GM18858 (cell line): ENCODE measurements at regions not wholly inside any gene's neighbourhood (a gene's known extent, or its start where the extent isn't known, plus 50 kb on each side); places are given as distances from the start of the nearest gene placed in this dataset.
"Not testable (repeated sequence)": the region's sequence is repeated elsewhere in the genome, so short reads cannot be mapped to it uniquely, and the experiment has no call there.

Experiments used
- ATAC-seq: cut with Tn5 transposase; IDR thresholded peaks from one replicate; pipeline ENCODE4 v1.9.1; 2021; ENCODE audit not compliant: unreplicated experiment

DNA sequence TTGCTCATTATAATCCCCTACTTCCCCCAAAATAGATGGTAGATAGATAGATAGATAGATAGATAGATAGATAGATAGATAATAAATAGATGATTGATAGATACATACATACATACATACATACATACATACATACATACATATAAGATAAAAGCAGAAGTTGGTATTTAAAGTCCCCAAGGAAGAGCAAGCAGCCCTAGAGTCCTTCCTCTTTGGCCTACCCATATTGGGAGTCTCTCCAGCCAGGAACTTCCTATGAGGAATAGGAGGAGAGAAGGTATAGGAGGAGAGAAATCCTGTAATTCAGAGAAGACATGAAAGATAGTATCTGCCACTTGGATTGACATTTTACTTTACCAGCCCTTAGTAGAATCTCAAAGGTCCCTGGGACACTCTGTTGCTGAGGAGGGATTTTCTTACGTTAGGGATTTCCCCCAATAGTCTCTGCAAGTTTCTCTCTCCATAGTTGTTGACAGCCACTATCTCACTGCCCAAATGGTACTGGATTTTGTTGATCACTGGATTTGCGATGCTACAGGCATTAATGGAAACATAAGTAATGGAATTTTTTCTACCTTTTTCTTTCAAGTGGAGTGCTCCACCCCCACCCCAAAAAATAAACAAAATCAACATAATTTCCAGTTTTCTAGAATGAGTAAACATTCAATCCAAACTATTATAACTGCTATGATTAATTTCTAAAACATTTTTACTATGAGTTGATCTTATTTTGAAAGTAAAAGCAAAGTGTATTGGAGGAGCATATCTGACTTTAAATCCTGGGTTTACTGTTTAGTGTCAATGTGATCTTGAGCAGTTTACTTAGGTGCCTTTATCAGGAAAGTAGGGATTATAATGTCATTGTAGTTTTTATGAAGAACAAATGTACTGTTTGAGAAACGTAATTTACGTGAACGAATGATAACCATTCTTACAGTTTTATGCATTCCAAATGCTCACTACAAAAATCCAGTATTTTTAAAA lies 93.2 kb upstream of the TNFSF4 start:
- ATAC-seq: no peak

GRCh38 chr1:173301507-173301906 lies 94.4 kb upstream of the TNFSF4 start:
- ATAC-seq: no peak

- ATAC-seq: no peak
Observed at GRCh38 chr1:173302366-173302765, 95.2 kb upstream of the TNFSF4 start.

DNA sequence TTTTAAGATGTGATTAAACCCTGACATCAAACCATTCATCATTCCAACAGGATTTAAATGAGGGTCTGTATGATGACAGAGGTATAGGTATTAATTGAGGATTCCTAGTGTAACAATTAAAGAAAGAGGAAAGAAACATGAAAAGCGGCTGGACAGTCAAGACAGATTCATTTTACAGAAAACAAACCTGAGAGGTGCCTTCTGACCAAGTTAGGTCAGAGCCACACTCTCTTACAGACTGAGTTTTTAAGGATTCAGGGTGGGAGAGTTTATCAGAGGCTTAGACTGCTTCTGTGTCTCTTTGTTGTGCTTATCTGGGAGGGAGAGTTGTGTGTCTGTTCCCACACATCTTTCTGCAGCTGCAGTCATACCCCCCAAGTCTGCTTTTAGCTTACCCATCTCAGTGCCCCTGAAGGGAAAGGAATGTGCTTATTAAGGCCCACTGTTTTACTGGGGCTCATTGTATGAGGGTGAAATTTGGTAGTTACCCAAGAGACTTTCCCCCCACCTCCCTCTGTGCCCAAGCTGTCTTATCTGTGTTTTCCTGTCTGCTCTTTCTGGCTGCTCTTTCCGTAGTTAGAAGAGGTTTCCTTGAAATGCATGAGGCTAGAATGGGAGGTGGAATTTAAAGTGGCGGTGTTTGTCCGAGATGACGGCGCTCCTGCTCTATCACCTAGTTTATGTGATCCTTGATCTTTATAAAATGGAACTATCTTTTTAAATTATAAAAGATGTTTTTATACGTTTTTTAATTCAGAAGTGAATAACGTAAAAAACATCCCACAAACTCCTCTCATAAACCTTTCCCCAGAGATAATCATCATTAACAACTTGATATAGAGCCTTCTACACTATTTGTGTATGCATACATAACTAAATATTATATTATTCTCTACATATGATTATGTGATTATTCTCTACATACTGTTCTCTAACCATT lies 96.0 kb upstream of the TNFSF4 start:
- ATAC-seq: no peak

- ATAC-seq: no peak
Observed at GRCh38 chr1:173303984-173304383, 96.9 kb upstream of the TNFSF4 start.

DNA sequence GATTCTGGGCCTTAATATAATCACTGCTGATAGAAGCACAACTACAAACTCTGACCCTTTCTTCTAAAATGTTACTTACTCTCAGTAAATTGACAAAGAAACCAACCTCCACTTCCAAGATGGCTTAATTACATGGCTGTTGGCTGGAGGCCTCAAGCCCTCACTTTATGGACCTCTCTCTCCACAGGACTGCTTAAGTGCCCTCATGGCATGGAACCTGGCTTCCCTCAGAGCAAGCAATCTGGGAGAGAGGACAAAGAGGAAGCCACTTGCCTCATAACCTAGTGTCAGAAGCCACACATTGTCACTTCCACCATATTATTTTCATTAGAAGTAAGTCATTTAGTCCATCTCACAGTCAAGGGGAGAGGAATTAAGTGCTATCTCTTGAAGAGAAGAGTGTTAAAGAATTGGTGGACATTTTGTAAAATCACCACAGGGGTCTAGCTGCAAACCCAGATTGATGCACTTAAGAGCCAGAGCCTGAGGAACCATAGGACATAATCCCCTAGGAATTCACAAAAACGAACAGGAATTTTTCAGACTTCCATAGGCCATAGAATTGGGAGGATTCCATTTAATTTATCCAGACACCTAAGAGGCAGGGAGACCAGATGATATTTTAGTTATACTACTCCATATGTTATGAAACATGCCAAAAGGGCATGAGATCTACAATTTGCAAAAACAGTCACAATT lies 97.5 kb upstream of the TNFSF4 start:
- no peak for ATAC-seq

GRCh38 chr1:173307845-173308244 lies 100.7 kb upstream of the TNFSF4 start:
- ATAC-seq: no peak

DNA sequence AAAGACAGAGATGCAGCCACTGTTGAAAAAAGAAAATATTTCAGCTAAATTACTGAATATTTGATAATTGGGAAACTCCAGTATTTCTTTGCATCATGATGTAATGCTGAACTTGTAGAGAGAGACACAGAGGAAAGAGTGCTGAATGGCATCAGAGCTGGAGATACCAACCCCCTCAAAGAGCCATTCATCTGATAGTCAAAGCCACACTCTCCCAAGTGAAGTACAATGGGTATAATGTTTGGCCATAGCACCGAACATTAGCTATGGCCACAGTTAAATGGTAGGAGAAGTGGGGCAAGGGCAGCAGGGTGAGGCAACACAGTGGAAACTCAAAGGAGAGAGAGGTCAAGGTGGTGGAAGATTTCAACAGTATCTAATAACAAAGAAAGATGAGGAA lies 107.5 kb upstream of the TNFSF4 start:
- ATAC-seq: no peak

- ATAC-seq: no peak
Observed at GRCh38 chr1:173315296-173315695, 108.2 kb upstream of the TNFSF4 start.

DNA sequence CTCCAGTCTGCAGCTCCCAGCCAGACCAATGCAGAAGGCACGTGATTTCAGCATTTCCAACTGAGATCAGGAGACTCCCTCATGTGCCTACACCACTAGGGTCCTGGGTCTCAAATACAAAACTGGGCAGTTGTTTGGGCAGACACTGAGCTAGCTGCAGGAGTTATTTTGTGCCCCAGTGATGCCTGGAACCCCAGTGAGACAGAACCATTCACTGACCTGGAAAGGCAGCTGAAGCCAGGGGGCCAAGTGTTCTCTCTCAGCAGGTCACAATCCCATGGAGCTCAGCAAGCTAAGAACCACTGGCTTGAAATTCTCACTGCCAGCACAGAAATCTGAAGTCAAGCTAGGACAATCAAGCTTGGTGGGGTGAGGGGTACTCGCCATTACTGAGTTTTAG lies 111.7 kb upstream of the TNFSF4 start:
- no peak for ATAC-seq

GRCh38 chr1:173324352-173324751 lies 117.2 kb upstream of the TNFSF4 start:
- not testable (repeated sequence) for ATAC-seq

GRCh38 chr1:173327987-173328386 lies 120.9 kb upstream of the TNFSF4 start:
- not testable (repeated sequence) for ATAC-seq

DNA sequence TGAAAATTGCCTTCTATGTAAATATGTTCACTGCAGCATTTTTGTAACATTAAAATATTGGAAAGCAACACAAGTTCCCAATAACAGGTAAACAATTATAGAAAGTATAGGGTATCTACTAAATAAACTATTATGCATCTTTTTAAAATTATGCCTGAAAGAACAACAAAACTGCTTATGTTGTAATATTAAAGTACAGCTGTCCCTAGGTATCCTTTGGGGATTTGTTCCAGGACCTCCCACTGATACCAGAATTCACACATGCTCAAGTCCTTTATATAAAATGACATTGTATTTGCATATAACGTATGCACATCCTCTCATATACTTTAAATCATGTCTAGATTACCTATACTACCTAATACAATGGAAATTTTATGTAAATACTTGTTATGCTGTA lies 121.8 kb upstream of the TNFSF4 start:
- no peak for ATAC-seq

DNA sequence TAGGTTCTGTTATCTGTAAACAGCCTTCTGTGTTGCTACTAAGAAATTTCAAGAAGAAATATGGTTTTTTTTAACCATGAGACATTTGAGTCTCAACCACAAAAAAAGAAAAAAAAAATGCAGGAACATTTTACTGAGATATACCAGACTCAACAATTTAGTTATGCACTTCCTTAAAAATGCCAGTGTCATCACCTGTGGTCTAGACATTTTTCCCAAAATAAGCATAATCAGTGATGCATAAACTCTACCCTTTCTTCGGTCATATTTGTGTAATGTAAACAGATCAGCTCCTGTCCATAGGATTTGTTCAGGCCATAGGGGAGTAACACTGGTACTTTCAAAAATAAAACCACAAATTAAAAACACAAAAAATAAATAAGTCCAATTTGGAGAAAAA lies 122.6 kb upstream of the TNFSF4 start:
- ATAC-seq: no peak

- no peak for ATAC-seq
Observed at GRCh38 chr1:173330149-173330951, 123.2 kb upstream of the TNFSF4 start.

GRCh38 chr1:173330952-173331548 lies 123.9 kb upstream of the TNFSF4 start:
- not testable (repeated sequence) for ATAC-seq

DNA sequence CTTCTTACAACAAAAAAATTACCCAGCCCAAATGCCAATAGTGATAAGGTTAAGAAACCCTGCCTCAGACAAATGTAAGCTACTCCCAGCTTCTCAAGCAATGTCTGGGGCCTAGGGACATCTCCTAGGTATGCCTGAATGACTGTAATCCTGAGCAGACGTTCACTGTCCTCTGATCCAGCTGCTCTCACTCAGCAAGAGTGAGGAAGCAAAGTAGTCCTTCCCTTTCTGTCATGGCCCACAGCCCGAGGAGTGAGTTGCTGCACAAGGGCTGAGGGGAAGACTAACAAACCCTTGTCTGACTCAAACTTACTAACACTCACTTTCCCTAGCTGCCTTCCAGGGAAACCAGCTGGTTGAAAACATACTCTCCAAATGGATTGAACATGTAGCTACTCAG lies 124.9 kb upstream of the TNFSF4 start:
- no peak for ATAC-seq

- ATAC-seq: peak; percentile 63
Observed at GRCh38 chr1:173333581-173333980, 126.5 kb upstream of the TNFSF4 start.

GRCh38 chr1:173337126-173337525 lies 130.0 kb upstream of the TNFSF4 start:
- ATAC-seq: no peak

GRCh38 chr1:173341307-173341706 lies 134.2 kb upstream of the TNFSF4 start:
- no peak for ATAC-seq
